HG02798 (cell line): ENCODE measurements at regions not wholly inside any gene's neighbourhood (a gene's known extent, or its start where the extent isn't known, plus 50 kb on each side); places are given as distances from the start of the nearest gene placed in this dataset.

Source experiments
- ATAC-seq: cut with Tn5 transposase; IDR thresholded peaks from one replicate; pipeline ENCODE4 v1.9.1; 2021; ENCODE audit warnings: mild to moderate bottlenecking; ENCODE audit not compliant: unreplicated experiment, poor library complexity

DNA sequence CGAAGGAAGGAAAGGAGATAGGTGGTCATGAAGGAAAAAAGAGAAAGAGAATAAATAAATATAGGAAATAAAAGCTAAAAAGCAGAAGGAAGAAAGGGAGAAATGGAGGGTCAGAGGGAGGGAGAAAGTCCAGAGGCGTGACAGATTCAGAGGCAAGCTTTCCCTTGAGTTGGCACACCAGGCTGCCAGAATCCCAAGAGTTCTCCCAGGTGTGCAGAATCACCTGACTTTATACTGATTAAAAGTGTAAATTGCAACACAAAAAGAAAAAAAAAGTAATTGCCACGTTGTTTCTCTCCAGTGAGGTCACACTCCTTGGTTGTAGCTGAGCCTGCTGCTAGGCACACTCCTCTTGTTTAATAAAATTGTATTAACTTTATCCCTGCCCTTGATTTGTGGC is 669.9 kb upstream of the PKN2 start:
- no peak for ATAC-seq

DNA sequence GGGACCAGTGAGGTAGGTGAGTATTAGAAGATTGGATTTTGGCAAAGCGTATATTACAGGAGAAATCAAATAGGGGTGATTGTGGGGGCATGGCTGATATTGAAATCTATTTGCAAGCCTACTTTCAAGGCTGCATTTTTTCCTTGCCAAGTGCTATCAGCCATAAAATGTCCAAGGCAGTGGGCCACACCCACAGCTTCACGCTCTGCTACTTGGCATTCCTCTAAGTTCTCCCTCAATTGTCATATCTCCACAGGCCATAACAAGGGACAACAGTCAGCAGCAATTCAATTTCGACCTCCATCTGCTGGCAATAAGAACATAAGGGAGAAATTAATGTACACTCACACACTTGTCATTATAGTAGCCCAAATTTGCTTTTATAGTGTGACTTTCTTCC is 667.1 kb upstream of the PKN2 start:
- no peak for ATAC-seq

DNA sequence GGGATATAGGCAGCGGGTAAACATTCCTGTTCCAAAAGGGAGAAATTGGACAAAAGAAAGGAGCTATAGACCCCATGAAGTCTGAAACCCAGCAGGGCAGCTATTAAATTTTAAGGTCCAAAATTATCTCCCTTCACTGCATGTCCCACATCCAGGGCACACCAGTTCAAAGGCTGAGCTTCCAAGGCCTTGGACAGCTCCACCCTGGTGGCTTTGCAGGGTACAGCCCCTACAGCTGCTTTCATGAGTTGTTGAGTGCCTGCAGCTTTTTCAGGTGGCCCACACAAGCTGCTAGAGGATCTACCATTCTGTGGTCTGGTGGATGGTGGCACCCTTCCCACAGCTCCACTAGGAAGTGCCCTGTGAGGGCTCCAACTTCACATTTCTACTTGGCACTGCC is 662.5 kb upstream of the PKN2 start:
- ATAC-seq: no peak

DNA sequence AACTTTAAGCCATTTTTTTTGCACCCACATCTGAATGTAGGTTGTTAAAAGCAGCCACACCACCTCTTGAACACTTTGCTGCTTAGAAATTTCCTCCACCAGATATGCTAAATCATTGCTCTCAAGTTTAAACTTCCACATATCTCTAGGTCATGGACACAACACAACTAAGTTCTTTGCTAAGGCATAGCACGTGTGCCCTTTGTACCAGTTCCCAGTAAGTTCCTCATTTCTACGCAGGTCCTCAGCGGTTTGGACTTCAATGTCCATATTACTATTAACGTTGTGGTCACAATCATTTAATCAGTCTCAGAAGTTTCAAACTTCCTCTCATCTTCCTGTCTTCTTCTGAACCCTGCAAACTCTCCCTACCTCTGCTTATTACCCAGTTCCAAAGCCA is 661.6 kb upstream of the PKN2 start:
- ATAC-seq: no peak

DNA sequence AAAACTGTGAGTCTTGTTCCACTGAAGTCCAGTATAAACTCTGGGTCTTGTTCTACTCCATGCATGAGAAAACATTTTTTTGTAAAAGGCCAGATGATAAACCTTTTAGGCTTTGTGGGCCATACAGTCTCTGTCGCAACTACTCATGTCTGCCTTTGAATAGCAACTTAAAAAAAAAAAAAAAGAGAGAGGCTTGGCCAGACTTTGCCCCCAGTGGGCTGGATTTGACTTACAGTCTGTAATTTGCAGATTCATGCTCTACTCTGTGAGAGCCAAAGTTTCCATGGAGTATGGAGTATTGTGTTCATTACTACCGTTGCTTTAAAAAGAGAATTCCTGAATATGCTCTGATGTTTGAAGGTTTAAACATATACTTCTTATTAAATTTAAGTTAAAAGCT is 654.9 kb upstream of the PKN2 start:
- ATAC-seq: no peak

DNA sequence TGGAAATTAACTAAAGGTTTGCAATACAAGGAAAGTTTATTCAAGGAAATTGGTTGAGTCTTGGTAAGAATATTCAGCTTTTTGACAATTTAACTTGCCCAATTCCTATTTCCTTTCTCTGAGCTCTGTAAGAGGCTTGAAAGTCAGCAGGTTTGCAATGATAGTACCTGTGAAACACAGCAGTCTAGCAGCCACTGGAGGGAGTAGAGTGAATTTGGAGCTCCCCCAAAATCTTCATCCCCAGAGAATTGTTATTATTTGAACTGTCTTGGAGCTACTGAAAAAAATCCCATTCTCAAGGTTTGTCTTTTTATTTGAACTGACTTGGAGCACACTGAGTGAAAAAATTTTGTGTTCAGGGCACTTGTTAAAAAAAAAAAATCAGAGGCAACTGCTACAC is 654.2 kb upstream of the PKN2 start:
- ATAC-seq: no peak

GRCh38 chr1:88035578-88035977 is 648.5 kb upstream of the PKN2 start:
- no peak for ATAC-seq

DNA sequence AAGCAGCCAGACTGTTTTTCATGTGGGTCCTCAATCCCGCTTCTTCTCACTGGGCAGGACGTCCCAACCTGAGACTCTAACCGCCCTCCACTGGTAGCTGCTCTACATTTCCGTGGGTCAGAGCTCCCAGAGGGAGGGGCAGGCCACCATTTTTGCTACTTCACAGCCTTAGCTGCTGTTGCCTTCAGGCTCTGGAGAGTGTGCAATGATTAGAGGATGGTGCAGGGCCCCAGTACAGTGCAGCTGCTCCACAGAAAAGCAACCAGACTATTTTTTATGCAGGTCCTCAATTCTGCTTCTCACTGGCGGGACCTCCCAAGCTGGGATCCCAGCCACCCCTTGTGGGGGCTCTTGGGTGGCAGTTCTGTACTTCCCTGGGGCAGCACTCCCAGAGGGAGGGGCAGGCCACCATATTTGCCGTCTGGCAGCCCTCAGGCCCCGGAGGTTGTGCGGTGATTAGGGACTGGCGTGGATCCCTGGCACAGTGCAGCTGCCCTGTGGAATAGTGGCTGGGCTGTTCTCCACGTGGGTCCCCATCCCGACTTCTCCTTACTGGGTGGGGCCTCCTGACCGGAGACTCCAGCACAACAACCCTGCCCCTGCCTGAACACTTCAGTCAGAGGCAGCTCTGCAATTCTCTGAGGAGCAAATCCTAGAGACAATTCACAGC is 647.6 kb upstream of the PKN2 start:
- ATAC-seq: no peak

GRCh38 chr1:88039240-88039639 is 644.8 kb upstream of the PKN2 start:
- ATAC-seq: no peak

DNA sequence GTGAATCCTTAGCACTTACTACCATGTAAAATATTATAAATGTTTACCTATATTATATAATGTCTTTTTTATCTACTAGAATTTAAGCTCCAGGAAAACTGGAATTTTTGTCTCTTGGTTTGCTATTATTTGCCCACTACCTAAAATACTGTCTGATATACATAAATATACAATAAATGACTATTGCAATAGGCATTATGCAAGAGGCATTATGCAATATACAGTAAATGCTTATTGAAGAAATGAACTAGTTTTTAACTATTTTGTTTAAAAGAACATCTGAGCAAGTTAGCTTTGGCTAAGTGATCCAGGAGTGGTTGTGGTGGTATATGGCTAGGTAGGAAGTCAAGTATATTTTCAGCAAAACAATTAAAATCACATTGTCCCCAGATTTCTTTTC is 640.2 kb upstream of the PKN2 start:
- no peak for ATAC-seq

- ATAC-seq: no peak
Measured at GRCh38 chr1:88052167-88052566, 631.9 kb upstream of the PKN2 start.

- ATAC-seq: no peak
Measured at GRCh38 chr1:88053065-88053464, 631.0 kb upstream of the PKN2 start.

DNA sequence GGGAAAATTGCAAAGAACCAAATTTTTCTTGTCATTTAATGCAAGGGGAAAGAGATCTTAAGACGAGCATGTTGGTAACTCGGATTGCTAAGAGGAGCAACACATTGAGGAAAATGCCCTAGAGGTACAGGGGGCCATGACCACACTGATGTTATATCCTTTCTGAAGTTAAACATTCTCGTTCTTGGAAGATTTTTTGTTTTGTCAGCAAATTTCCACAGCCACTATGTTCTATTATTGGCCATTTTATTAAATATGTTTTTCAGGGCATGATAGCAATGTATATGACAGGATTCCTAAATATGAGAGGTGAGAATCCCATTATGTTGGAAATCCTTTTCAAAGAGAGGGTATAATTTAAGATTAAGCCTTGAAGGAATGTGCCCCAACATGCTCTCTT is 627.2 kb upstream of the PKN2 start:
- ATAC-seq: no peak

- ATAC-seq: no peak
Measured at GRCh38 chr1:88058205-88058604, 625.9 kb upstream of the PKN2 start.

GRCh38 chr1:88060112-88060673 is 623.9 kb upstream of the PKN2 start:
- no peak for ATAC-seq

- ATAC-seq: no peak
Measured at GRCh38 chr1:88060750-88061491, 623.2 kb upstream of the PKN2 start.

DNA sequence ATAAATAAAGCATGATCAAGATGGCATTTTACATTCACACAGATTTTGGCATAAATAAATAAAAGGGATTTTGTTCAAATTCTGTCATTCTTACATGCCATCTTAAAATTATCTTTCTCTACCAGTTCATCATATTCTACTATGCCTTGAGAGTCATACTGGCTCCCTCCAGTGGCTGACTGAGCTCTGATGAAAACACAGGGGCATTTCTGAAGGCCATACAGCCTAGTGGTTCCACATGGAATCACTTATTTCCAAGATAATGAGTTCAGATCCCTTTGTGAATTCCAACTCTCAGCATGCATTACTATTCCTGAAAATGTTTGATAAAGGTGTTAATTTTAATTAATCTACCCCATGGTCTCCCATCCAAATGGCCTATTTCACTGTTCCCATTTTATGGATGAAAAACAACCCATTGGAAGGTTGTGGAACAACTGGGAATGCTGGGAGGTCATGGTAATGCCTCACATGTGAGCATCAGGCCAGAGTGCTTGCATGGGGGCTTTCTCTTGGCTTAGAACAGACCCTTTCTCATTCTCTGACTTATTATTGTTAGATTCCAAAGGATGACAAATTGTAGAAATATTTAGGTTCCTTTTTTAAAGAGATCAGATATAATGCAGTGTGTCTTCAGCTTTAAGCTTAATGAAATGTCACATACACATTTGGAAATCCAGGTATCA is 622.4 kb upstream of the PKN2 start:
- ATAC-seq: peak; percentile 78

DNA sequence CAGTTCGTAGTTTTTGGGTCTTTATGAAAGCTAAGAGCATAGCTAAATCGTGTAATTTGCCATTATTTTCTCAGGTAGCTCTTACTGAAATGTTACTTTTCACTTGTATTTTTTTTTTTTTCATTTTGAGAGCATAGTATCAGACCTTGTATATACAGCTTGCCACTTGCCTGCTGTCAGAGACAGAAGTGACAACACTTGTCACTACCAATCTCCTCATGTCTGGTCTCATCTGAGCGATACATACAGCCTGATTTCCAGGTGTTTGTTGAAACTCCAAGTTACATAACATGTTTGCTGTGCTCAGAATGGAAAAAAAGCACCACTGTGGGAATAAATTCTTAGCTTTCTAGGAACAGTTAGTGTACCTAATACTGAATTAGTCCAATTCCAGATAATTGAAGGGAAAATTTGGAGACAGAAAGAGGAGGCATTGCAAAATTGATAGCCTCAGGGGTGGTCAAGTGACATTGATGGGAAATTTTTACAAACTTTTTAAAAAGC is 621.4 kb upstream of the PKN2 start:
- no peak for ATAC-seq

- no peak for ATAC-seq
Measured at GRCh38 chr1:88063605-88064004, 620.5 kb upstream of the PKN2 start.

- no peak for ATAC-seq
Measured at GRCh38 chr1:88068407-88068960, 615.6 kb upstream of the PKN2 start.

DNA sequence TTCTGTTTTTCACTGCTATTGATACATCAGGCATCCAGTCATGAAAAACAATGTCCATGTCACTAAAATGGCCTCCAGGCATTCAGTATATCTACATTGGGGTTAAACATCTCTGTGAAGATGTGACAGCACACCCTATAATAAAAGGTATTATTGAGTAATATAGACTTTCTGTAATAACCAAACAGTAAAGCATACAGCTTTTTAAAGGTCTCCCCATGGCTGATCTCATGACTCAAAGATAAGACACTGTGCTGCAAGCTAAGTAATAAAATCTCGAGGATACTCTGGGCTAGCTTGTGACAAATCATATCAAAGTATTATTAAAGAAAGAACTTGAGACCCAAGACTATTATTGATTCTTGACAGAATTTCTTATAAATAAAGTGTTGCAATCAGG is 613.1 kb upstream of the PKN2 start:
- no peak for ATAC-seq
